PFSK-1 (cell line): ENCODE measurements at regions not wholly inside any gene's neighbourhood (a gene's known extent, or its start where the extent isn't known, plus 50 kb on each side); places are given as distances from the start of the nearest gene placed in this dataset.

Source experiments
- FOXP2 ChIP-seq: optimal IDR thresholded peaks from 2 replicates; pipeline ENCODE3; 2011; ENCODE audit warnings: borderline replicate concordance, control low read depth, inconsistent platforms; ENCODE audit not compliant: insufficient read depth; ENCODE audit errors: extremely low read length, extremely low read depth
- POLR2AphosphoS5 ChIP-seq: IDR thresholded peaks from 2 replicates; pipeline ENCODE4 v1.6.1; 2012; ENCODE audit warnings: low read depth, mild to moderate bottlenecking, control low read depth, low read length, moderate library complexity
- REST ChIP-seq, 2 experiments: IDR thresholded peaks; 2 replicates each; pipeline versions ENCODE4 v1.6.1 to v1.8.0; 2011 to 2012; ENCODE audit warnings: low read depth in 2 of 2, low read length in 2 of 2, control low read depth in 1 of 2, inconsistent platforms in 1 of 2, mild to moderate bottlenecking in 1 of 2, moderate library complexity in 1 of 2; ENCODE audit not compliant: insufficient read depth in 1 of 2
- SIN3A ChIP-seq: IDR thresholded peaks from 2 replicates; pipeline ENCODE4 v1.6.1; 2012; ENCODE audit warnings: mild to moderate bottlenecking, low read length, moderate library complexity, borderline replicate concordance; ENCODE audit not compliant: insufficient read depth
- TAF1 ChIP-seq: IDR thresholded peaks from 2 replicates; pipeline ENCODE4 v1.6.1; 2012; ENCODE audit warnings: low read length, control low read depth, borderline replicate concordance; ENCODE audit not compliant: insufficient read depth

DNA sequence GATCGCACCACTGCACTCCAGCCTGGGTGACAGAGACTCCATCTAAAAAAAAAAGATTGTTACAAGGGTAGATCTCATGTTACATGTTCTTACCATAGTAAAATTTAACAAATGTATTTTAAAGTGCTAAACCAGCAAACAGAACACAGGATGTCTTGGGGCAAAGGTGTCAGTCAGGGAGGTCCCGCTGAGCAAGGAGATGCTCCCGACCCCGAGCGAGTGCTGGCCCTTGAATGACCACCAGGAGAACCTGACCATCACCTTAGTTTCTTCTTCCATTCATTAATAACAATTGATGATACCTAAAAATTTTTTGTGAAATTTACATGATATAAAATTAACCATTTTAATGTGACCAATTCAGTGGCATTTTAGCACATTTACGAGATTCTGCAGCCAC lies 241.6 kb upstream of the GPR26 start:
- no peak for TF ChIP-seq REST (IDR thresholded peaks at IDR 0.05; ENCODE audit: insufficient read depth in 1 of 2, low read depth in 2 of 2, low read length in 2 of 2)
- TF ChIP-seq FOXP2, result no peak
- TF ChIP-seq SIN3A, result no peak
- no peak for TF ChIP-seq TAF1
- no peak for TF ChIP-seq POLR2AphosphoS5

DNA sequence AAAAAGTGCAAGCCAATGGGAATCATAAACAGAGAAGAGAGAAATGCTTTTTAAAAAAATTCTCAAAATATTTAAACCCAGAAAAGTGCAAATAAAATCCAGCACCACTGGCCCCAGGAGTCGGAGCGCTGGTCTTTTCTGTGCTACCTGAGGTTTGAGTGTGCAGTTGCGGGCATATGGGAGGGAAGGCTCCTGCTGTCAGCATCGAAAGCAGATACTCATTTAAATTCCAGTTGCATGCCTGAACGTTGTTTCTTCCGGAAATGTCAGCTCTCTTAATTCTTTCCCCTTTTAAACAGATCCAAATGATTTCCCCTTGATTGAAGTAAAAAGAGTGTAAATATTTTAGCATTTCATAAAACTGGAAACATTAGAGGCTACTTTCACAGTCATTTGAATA lies 240.5 kb upstream of the GPR26 start:
- TF ChIP-seq SIN3A (no peak), FOXP2 (no peak), REST (IDR thresholded peaks at IDR 0.05; ENCODE audit: insufficient read depth in 1 of 2, low read depth in 2 of 2, low read length in 2 of 2) (no peak), TAF1 (no peak), POLR2AphosphoS5 (no peak)

GRCh38 chr10:123427165-123427786 lies 238.9 kb upstream of the GPR26 start:
- TF ChIP-seq SIN3A, result no peak
- no peak for TF ChIP-seq FOXP2
- no peak for TF ChIP-seq TAF1
- no peak for TF ChIP-seq POLR2AphosphoS5
- no peak for TF ChIP-seq REST (IDR thresholded peaks at IDR 0.05; ENCODE audit: insufficient read depth in 1 of 2, low read depth in 2 of 2, low read length in 2 of 2)

DNA sequence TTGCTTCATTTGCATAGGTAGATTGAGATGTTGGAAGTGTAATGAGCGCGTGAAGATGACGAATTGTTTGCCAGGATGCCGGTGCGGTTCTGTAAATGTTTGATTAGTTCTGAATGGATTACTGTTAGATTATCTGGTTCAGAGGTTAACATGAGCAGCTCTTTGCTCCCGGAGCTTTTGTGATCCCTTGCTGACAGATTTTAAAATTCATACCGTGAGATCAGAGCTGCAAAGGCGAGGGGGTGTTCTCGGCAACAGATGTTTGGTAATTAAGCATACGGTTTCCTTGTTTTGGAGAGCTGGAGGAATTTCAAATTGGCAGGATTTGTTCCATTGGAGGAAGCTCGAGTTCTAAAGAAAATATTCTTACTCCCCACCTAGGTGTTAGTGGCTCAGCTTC lies 237.8 kb upstream of the GPR26 start:
- TF ChIP-seq FOXP2 (no peak), TAF1 (no peak), REST (IDR thresholded peaks at IDR 0.05; ENCODE audit: insufficient read depth in 1 of 2, low read depth in 2 of 2, low read length in 2 of 2) (no peak), POLR2AphosphoS5 (no peak), SIN3A (no peak)

DNA sequence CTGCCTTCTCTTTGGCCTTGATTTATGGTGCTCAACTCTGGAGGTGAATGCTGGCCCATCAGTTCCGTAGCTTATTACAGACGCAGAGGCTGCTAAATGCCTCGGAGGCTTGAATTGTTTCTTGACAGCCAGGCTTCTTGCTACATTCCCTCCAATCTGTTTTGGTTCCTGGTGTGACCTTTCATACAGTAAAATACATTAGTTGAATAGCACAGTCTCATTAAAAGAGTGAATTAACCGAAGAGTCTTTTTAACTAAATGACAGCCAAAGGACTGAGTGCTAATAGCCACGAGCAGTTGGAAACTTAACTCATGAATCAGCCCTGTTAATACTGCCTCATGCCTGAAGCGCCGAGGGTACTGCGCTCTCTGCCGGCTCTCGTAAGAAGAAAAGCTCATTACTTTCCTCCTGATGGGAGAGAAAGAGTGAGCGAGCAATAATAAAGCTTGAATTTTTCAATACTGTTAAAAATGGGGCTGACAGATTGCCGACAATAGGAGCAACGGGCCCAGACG lies 236.4 kb upstream of the GPR26 start:
- TF ChIP-seq SIN3A, result no peak
- no peak for TF ChIP-seq POLR2AphosphoS5
- TF ChIP-seq TAF1, result no peak
- no peak for TF ChIP-seq FOXP2
- no peak for TF ChIP-seq REST (IDR thresholded peaks at IDR 0.05; ENCODE audit: insufficient read depth in 1 of 2, low read depth in 2 of 2, low read length in 2 of 2)
